HL-60 (cell line): ENCODE measurements at regions not wholly inside any gene's neighbourhood (a gene's known extent, or its start where the extent isn't known, plus 50 kb on each side); places are given as distances from the start of the nearest gene placed in this dataset.
"Not testable (repeated sequence)": the region's sequence is repeated elsewhere in the genome, so short reads cannot be mapped to it uniquely, and the experiment has no call there.

ENCODE experiments used
- DNase-seq, 2 experiments: peaks; one replicate each; pipeline ENCODE4 v3.0.0-alpha.2; 2010 to 2020; ENCODE audit warnings: low read depth in 1 of 2, low spot score in 1 of 2
- H3K27ac ChIP-seq: fragments of 250-450 bp; sonication (Bioruptor Pico); replicated peaks from 2 replicates; pipeline ENCODE4 v1.5.1; 2020; ENCODE audit warnings: mild to moderate bottlenecking, moderate library complexity
- H3K27me3 ChIP-seq: fragments of 250-450 bp; sonication (Bioruptor Pico); 2 replicates; pipeline ENCODE4 v1.5.1; 2021; ENCODE audit warnings: mild to moderate bottlenecking, moderate library complexity; ENCODE audit not compliant: insufficient read depth, poor library complexity, severe bottlenecking
- H3K4me3 ChIP-seq: replicated peaks from 2 replicates; pipeline ENCODE4 v1.5.1; 2011; ENCODE audit warnings: mild to moderate bottlenecking, control low read depth, low read length; ENCODE audit not compliant: insufficient read depth
- CTCF ChIP-seq: IDR thresholded peaks from one replicate; pipeline ENCODE4 v1.5.1; 2011; ENCODE audit warnings: low read length, control low read depth, inconsistent platforms; ENCODE audit not compliant: insufficient read depth
- GABPA ChIP-seq: IDR thresholded peaks from 2 replicates; pipeline ENCODE4 v1.6.1; 2012; ENCODE audit warnings: low read depth
- POLR2AphosphoS5 ChIP-seq: IDR thresholded peaks from 2 replicates; pipeline ENCODE4 v1.6.1; 2012; ENCODE audit warnings: low read depth
- REST ChIP-seq: IDR thresholded peaks from 2 replicates; pipeline ENCODE4 v1.6.1; 2012; ENCODE audit warnings: low read depth; ENCODE audit not compliant: insufficient replicate concordance
- SPI1 ChIP-seq: IDR thresholded peaks from 2 replicates; pipeline ENCODE4 v1.6.1; 2012; ENCODE audit warnings: low read depth, mild to moderate bottlenecking, borderline replicate concordance

DNA sequence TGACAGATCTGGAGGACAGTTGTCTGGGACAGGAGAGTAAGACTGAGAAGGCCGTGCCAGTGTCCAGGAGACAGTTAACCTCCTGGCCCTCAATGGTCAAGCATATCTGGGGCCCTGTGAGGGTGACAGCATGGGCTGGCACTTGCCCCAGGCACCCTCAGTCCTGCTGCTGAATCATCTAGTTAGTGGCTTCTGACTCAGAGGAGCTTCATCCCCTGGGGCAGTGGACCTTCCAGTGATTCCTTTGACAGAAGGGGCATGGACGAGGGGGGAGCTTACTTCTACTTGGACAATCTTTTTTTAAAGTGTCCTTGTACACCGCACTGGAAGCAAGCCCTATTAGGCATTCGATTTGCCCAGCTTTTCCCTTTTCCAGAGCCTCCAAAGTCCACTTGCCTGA lies 352.7 kb upstream of the TMPRSS15 start:
- not testable (repeated sequence) for H3K27me3 ChIP-seq, H3K4me3 ChIP-seq, DNase-seq, H3K27ac ChIP-seq

DNA sequence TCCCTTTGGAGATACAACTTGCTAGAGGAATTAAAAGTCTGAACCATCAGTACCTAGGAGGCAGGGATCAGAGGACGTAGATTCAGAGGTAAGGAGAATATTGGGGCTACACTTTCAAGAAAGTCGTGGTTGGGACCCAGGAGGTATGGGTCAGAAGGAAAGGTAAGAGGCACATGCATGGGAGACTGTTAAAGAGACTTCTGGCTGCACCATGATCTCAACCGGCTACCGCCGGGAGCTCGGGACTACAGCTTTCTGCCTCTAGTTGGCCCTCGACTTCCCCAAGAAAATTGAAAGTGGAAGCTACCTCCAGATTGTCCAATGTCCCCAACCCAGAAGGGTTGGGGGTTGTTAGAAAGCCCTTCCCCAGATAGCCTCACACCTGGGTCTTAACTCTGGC lies 355.7 kb upstream of the TMPRSS15 start:
- Histone ChIP-seq H3K27ac (no peak overlapping the region), H3K27me3 (no peaks in the 10 kb centered on the region), H3K4me3 (no peak overlapping the region)
- DNase-seq, result no peak
- TF ChIP-seq CTCF (no peak), SPI1 (no peak), GABPA (no peak), REST (no peak), POLR2AphosphoS5 (no peak)

GRCh38 chr21:18759751-18760161 lies 356.2 kb upstream of the TMPRSS15 start:
- DNase-seq, result no peak
- TF ChIP-seq CTCF (no peak), POLR2AphosphoS5 (no peak), REST (no peak), SPI1 (no peak), GABPA (no peak)
- Histone ChIP-seq H3K27me3 (no peaks in the 10 kb centered on the region), H3K4me3 (no peak overlapping the region), H3K27ac (no peak overlapping the region)

GRCh38 chr21:18760247-18760646 lies 356.7 kb upstream of the TMPRSS15 start:
- Histone ChIP-seq H3K4me3 (no peak overlapping the region), H3K27me3 (no peaks in the 10 kb centered on the region), H3K27ac (no peak overlapping the region)
- TF ChIP-seq REST (no peak), POLR2AphosphoS5 (no peak), GABPA (no peak), SPI1 (no peak), CTCF (no peak)
- no peak for DNase-seq
